C4-2B (cell line): ENCODE measurements at regions not wholly inside any gene's neighbourhood (a gene's known extent, or its start where the extent isn't known, plus 50 kb on each side); places are given as distances from the start of the nearest gene placed in this dataset.

Experiments used
- H3K27ac ChIP-seq: fragments of 450-650 bp; 2 replicates; pipeline ENCODE4 v1.5.1; 2017
- ZFX ChIP-seq: fragments of 450-650 bp; IDR thresholded peaks from 2 replicates; pipeline ENCODE4 v1.6.1; 2017
- TF ChIP-seq, protein P1 (sequence below): fragments of 450-650 bp; conservative IDR thresholded peaks from 2 replicates; pipeline ENCODE4 v1.5.1; 2017; ENCODE audit warnings: mild to moderate bottlenecking

DNA sequence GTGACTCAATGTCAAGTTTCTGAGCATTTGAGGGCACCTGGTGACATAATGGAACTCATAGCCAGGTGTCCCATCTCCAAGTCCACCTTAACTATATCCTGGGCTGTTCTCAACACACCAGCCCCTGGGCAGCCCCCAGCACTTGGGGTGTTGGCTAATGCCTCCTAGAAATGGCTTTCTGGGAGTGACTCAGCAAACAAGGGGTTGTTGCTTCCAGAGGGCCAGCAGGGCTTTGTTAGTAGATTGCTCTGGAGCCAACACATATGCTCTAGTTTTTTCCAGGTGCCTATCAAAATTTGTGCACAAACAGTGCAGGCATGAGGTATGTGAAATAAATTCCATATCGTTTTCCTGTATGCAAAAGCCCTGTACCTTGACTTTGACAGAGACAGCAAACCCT lies 448.4 kb downstream of the SLC4A3 start:
- H3K27ac ChIP-seq: no peak overlapping the region

DNA sequence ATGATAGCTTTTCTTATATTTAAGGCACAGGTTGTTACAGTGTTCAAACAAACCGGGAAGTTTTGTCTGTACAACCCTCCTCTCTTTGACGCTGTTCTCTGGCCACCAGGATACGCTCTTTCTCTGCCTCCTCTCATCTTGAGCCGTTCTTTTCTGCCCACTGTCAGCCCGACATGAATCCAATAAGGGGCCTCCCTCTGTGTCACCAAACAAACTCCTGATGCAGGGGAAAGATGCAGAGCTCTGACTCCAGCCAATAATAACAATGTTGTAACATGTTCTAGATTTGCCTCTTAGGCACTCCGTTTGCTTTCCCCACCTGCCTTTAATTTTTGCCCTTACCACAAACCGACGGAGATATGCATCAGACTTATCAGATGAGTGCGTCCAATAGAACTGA lies 449.3 kb downstream of the SLC4A3 start:
- H3K27ac ChIP-seq: no peak overlapping the region
- TF ChIP-seq, protein P1, sequence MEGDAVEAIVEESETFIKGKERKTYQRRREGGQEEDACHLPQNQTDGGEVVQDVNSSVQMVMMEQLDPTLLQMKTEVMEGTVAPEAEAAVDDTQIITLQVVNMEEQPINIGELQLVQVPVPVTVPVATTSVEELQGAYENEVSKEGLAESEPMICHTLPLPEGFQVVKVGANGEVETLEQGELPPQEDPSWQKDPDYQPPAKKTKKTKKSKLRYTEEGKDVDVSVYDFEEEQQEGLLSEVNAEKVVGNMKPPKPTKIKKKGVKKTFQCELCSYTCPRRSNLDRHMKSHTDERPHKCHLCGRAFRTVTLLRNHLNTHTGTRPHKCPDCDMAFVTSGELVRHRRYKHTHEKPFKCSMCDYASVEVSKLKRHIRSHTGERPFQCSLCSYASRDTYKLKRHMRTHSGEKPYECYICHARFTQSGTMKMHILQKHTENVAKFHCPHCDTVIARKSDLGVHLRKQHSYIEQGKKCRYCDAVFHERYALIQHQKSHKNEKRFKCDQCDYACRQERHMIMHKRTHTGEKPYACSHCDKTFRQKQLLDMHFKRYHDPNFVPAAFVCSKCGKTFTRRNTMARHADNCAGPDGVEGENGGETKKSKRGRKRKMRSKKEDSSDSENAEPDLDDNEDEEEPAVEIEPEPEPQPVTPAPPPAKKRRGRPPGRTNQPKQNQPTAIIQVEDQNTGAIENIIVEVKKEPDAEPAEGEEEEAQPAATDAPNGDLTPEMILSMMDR: peak; percentile 36
- TF ChIP-seq ZFX: no peak

More for the DNA sequence above, 448.4 kb downstream of the SLC4A3 start:
- TF ChIP-seq ZFX: no peak
- TF ChIP-seq, protein P1: no peak

DNA sequence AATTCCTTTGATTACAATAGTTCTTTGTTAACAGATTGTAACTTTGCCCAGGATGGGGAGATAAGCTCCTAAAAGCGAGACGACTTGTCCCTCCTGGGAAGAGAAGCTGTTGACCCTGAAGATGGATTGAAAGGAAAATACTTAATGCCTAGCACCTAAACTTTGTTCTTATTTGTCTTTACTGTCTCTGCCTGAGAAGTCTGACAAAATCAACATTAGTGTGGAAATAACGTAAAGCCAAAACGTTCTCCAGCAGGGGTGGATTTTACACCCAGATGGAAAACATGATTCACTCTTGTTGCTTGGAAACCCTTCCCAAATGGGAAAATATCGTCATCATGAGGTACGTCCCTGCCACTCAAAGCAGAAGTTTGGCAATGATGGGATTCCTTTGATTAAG lies 450.1 kb downstream of the SLC4A3 start:
- H3K27ac ChIP-seq: no peak overlapping the region
- TF ChIP-seq, protein P1: no peak
- no peak for TF ChIP-seq ZFX

DNA sequence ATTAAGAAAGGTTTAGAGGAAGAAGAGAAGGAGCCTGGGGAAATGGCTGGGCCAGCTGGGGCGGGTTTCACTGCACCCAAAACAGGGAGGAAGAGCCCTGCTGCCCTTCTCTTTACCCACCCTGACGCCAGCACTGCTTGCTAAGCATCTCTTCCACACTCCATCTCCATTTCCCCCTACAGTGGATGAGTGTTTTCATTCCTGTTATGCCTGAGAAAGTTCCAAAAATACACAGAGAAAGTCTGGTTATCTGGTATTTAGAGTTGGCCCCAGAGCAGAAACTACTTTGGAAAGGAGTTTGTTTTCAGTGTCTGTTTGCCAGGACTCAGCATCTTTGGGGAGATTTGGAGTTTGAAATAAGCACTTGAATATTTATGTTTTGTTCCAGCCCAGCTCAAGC lies 451.0 kb downstream of the SLC4A3 start:
- TF ChIP-seq, protein P1: no peak
- TF ChIP-seq ZFX: no peak
- H3K27ac ChIP-seq: no peak overlapping the region

DNA sequence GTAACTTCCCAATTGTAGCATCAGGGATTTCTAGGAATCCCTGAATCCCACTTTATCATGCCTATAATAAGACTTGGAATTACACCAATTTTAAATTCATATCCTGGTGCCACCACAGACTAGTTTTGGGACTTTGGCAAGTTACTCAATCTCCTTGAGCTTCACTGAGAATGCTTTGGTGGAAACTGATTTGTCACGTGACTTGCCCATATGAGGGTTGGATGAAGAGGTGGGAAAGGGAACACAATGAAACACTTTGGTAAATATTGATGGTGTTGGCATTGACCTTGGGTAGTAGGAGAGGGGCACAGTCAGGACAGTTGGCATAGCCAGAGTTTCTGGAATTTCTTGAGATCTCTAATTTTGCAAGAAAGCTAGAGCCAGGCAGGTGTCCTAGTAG lies 452.2 kb downstream of the SLC4A3 start:
- TF ChIP-seq, protein P1: no peak
- no peak for TF ChIP-seq ZFX

DNA sequence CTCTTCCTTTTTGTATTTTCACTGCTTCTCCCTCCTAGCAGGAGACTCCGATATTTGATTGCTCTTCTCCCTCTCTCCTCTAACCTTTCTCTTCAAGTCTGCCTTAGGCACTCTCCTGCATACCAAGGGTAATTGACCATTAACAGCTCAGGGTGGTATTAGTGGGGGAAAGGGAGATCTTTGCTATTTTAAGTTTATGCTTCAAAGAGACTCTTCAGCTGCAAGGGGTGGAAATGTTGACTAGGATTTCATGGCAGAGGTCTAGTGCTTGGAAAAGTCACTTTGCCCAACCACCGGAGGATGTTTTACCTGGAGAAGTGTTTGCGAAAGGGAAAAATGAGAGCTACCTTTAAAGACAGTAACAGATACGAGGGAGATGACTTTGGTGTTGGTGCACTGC lies 453.7 kb downstream of the SLC4A3 start:
- H3K27ac ChIP-seq: no peak overlapping the region
- no peak for TF ChIP-seq ZFX
- TF ChIP-seq, protein P1: no peak

More for the DNA sequence above, 452.2 kb downstream of the SLC4A3 start:
- no peak overlapping the region for H3K27ac ChIP-seq

DNA sequence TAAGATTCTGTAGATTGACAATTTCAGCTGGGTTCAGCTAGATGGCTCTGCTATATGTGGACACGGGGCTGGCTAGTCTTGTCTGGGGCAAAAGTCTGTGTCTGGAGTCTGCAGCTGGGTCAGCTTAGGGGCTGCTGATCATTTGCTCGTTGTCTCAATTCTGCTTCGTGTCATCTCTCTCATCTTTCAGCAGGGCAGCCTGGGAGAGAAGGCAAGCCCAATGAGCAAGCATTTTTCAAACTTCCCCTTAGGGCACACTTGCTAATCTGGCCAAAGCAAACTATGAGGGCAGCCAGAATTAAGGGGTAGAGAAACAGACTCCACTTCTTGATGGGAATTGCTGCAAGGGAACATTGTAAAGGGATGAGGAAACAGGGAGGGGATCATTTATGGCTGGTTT lies 462.6 kb downstream of the SLC4A3 start:
- no peak for TF ChIP-seq ZFX
- TF ChIP-seq, protein P1: no peak
- H3K27ac ChIP-seq: no peak overlapping the region
